HG02840 (cell line): ENCODE measurements at regions not wholly inside any gene's neighbourhood (a gene's known extent, or its start where the extent isn't known, plus 50 kb on each side); places are given as distances from the start of the nearest gene placed in this dataset.

Experiments used
- ATAC-seq: cut with Tn5 transposase; IDR thresholded peaks from one replicate; pipeline ENCODE4 v1.9.1; 2021; ENCODE audit warnings: mild to moderate bottlenecking, moderate library complexity, moderate number of reproducible peaks; ENCODE audit not compliant: unreplicated experiment, low FRiP score

DNA sequence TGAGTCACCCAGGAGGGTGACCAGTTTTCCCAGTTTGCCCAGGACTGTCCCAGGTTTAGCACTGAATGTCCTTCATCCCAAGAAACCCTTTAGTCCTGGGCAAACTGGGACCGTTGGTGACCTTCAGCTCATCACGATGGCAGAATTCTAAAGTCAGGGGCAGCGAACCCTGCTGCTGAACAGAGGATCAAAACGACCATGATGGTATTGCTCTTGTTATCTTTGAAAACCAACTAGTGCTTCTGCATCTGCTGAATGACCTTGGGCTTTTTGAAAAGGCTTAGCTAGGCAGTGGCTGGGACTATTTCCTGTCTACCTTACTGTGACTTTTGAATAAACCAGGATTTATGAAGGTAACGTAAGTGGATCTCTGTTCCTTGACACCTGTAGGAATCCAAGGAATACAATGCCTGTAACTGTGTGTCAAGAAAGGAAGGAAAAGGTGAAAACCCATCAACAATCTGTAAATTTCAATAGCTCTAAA lies 281.9 kb downstream of the SOX9 start:
- no peak for ATAC-seq

DNA sequence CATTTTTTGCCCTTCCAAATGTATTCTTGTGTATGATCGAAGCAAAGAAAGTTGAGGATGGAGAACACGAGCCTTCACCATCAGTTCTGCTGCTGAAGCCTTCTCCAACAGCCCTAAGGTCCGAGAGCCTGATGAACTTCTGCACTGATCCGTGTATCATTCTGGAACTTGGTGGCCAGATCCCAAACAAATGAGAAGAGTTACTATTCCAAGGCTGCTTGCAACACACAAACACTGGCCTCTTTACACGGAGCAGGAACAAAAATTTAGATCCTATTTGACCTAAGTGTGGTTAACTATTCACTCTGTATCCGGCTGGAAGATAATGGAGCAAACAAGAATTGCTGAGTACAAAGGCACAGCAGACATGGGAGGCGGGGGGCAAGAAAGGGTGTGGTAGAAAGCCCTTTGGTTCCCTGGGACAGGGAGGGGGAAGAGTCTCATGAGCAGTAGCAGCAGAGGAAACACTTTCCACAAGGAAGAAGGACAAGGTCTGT lies 282.9 kb downstream of the SOX9 start:
- ATAC-seq = no peak

DNA sequence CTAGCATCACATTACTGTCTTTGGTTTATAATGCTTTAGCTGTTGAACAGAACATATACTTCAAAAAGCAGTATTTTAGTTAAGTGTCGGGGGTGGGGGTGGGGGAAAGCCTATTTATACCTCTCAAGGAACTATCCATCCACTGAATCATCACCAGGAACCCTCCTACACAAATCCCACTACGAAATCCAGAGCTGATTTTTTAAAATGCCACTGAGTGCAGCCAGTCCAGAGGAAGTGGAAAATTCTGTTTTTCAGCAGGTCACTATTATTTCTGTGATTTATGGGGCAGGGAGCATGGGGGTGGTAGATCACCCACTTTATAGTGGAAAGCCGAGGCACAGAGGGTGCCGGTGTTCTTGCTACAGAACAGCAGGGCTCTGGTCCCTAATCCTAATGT lies 284.1 kb downstream of the SOX9 start:
- no peak for ATAC-seq

DNA sequence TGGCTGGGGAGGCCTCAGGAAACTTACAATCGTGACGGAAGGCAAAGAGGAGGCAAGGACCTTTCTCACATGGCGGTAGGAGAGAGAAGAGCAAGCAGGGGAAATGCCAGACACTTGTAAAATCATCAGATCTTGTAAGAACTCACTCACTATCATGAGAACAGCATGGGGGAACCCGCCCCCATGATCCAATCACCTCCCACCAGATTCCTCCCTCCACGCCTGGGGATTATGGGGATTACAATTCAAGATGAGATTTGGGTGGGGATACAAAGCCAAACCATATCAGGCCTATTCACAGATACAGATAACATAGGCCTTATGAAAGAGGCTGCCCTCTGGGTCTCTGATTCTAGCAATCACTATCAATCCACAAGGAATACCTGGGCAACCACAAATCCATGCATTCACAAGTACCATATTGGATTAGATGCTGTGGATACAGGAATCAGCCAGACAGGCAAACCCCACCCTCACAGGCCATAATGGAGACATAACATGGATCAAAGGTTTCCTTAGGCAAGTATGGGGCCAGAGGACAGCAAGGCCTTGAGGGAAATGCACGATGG lies 284.9 kb downstream of the SOX9 start:
- ATAC-seq = no peak

DNA sequence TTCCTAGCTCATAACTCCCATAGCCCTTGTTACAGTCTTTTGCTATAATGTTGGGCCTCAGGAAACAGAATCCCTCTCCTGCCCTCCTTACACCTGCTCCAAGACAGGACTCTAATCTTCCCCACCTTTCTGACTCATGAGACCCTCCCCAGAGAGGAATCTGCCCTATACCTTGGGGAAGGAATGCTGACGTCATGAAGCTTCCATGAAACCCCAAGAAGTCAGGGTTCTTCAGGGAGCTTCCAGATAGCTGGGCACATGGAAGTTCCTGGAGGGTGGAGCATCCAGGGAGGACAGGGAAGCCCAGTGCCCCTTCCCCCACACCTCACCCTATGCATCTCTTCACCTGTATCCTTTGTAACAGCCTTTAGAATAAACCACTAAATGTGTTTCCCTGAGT lies 285.7 kb downstream of the SOX9 start:
- ATAC-seq = no peak

DNA sequence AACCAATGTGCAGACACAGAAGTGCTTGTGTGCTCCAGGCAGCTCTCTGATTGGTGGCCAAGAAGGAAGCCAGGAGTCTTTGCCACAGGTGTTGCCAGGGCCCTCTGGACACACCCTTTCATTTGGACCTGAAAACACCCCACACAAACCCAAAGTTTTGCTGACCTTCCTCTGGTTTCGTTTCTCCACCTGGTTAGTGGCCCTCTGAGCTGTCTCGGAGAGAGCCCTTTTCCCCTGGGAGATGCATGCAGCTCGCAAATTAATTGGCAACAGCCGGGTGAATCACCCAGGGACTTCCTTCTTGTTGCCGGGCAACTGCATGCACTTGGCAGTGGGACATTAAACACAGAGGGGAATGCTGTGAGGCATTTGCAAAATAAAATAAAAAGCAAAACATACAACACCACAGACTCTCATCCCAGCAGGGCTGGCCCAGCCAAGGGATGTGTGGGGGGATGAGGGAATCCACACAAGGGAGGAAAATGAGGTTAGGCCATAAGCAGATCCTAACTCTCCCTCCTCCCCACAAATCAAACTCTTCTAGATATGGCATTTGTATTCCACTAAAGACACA lies 286.6 kb downstream of the SOX9 start:
- ATAC-seq = peak; percentile 77

DNA sequence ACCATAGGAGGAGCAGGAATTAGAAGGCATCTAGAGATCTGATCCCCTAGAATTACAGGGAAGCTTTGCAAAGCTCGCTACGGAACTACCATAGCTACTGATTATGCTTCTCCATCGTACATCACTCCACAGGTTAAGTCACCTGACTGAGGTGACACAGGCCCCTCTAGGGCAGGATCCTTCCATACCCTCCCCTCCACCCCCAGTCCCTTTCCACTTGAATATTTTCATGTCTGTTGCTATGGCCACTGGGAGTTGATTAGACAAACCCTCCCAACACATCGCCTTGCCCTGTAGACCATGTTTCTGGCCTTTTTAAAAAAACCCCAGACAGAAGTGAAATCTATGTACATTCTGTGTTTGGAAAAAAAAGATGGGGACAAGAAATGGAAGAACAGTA lies 287.1 kb downstream of the SOX9 start:
- no peak for ATAC-seq

DNA sequence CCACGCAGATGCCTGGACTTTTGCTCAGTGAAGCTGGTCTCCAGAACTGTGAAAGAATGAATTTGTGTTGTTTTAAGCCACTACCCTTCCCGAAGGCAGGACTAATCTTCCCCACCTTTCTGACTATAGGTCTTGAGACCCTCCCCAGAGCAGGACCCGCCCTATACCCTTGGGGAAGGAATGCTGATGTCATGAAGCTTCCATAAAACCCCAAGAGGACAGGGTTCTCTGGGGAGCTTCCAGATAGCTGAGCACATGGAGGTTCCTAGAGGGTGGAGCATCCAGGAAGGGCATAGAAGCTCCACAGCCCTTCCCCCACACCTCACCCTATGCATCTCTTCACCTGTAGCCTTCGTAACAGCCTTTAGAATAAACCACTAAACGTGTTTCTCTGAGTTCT lies 287.8 kb downstream of the SOX9 start:
- no peak for ATAC-seq

DNA sequence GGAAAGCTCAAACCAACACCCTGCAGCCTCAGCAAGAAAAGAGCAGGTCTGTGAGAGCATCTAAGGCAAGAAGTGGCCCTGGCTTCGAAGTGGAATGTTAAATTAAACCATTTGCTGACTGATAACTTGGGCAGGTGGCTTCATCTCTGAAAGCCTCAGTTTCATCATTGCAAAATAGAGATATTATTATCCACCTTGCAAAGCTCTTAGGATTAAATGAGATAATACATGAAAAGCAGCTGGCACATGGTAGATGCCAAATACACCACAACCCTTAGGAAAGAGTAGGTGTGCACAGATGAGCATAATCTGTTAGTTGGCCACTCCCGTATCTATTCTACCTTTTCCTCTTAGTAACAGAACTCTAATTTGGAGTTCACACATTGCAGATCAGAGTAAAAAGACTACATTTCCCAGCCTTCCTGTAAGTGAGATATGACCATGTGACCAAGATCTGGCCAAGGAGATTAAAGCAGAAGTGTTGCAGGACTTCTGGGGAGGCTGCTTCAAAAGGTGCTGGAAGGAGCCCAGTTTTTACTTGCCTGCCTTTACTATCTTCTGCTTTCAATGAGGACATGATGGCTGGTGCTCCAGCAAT lies 288.7 kb downstream of the SOX9 start:
- no peak for ATAC-seq

DNA sequence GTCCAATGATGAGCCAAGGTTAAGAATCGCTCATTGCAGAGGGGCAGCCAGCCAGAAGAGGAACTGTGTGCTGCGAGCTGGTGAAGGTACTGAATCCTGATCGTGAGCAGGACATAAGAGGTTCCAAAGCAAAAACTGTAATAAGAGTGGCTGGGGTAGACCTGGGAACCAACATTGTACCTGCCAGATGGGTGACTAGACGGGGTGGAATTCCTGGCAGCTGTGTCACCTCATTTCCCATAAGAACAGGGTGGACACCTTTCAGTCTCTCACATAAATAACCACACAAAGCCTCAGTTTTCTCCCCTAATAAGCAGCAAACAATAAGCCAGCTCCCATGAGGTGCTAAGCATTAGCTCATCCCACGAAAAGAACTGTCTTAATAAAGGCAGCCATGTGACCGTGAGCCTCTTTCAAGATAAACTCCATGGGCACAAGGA lies 290.3 kb downstream of the SOX9 start:
- no peak for ATAC-seq

DNA sequence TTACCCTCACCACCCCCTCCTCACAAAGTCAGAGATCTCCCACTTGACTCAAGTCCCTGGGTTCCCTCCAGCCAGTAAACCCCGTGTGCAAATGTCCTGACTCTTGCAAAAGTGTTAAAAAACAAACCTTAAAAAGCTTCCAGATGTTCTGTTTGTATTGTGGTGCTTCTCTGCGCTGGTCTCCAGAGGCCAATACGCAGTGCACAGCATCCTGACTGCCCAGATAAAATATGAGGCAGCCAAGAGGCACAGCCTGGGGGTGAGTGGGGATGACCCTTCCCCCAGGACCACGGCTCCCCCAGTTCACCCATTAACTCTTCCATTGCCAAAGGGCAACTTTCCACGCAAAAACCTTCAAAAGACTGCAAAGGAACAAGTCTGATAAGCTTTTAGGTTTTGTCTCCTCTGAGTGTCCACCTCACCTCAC lies 291.8 kb downstream of the SOX9 start:
- ATAC-seq = no peak

DNA sequence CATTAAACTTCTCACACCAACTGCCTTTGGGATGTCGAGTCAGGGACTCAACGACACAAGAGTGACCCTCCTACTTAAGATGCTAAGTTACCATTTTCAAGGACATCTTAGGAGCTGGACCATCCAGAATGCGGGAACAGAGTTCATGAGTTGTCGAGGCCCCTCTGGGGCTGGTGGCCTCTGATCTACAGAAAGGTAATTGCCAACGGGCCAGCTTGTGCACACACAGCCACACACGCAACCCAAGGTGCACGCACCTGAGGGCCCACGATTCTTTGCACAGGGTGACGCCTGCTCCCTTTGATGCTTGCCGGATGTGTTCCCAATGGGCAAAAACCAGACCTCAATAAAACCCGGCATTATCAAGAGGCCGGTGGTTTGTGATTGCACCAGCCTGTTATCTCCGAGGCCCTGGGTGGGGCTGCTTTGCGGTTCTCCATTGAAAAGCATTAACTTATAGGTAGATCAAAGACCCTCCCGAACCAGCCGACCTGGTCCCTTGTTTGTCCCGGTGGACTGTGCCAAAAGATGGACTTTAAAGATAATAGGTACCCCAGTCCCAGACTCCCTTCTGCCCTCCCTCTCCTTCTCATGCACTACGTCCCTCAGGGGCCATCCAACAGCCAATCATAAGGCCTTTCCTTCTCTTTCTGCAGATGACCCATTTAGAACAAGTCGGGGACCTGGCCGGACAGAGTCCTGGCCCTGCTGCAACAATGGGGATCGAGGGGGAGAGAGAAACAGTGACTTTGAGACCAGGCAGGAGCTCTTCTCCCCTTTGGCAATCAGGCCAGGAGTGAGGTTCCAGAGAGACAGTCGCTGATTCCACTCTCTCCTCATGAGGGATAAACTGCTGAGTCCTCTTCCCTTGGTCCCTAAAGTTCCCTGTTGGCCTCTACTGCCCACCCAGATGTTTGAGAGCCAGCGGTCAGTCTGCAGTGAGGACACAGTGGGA lies 292.5 kb downstream of the SOX9 start:
- no peak for ATAC-seq

DNA sequence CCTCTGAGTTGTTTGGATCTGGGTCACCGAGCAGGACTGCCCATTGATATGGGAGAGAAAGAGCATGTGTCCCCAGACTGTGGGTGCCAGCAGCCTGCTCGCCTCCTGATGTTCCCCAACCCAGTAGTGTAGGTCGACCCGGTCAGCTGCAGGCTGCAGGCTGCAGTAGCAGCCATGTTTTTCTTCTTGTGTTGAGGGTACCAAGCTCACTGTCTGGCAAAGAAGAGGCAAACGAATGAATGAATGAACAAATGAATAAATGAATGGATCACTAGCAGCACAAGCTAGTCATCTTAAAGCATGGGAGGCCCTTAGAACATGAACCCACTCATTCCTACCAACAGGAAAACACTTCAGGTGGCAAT lies 293.2 kb downstream of the SOX9 start:
- ATAC-seq = no peak

DNA sequence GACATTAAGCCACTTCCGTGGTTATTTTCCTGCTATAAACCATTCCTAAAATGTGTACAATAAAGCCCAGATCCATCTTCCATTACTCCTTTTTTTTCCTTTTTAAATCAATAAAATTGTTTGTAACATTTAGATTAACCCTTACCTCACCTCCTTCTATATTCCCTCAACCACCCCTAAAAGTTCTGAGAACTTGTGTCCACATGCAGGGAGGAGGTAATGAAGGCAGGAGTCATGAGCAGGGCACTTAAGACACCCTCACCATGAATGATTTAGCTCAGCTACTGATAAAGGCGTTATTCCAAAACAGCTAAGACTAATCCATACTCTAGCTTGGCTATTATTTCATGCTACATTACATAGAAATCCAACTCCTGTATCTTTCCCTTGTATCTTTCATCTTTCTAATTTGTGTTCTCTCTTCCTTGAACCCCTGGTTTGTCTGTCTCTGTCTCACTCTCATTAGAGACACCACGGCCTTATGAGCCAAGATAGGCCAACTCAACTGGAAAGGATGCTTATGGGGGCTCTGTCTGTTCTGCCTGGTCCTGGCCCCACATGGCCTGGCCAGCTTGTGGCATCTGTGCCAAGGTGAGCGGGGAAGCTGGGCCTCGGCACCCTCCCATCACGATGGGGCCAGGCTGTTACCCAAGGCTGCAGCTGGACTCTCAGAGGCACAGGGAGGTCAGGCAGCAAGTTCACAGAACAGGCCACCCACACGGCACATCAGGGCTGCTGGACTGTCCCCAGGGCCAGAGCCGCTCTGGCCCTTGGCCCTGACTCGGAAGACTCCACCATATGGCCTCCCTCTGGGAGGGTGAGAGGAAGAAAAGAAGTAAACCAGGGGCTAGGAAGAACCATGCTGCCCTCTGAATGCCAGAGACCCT lies 294.4 kb downstream of the SOX9 start:
- ATAC-seq = no peak

DNA sequence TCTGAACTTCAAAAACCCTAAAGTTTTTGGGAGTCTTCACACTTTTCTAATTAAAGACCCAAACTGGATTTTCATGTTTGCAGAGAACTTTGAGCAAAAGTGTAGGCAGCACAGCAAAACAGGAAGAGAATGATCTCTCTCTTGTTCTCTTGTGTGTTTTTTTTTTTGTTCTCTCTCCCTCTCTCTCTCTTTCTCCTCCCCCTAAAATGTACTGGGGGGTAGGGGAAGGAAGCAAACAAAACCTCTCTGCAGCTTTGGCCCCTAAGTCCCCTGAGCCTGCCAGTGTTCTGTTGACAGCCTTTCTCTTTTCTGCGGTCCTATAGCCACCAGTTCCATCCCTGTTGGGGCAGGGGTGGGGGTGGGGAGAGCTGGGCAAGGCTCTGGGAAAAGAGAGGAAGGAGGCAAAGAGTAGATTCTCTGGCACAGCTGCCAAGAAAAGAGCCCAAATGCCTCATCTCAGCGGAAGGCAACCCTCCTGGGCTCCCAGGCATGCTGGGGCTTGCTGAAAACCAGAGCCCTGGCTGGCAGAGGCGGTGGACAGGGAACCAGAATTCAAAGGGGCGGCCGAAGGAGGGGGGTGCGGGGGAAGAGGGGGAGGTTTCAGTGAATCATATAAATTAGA lies 295.3 kb downstream of the SOX9 start:
- no peak for ATAC-seq

DNA sequence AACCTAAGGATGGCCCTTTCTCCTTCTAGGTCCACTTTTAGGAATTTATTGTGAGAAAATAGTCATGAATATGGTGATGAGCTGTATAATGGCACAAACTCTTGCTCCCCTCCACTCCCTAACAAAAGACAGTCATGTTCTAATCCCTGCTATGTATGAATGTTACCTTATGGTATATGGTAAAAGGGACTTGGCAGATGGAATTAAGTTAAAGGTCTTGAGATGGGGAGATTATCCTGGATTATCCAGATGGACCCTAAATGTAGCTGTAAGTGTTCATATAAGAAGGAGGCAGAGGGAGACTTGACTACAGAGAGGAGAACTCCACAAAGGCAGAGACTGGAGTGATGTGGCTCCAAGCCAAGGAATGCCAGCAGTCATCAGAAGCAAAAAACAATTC lies 296.1 kb downstream of the SOX9 start:
- ATAC-seq = no peak

DNA sequence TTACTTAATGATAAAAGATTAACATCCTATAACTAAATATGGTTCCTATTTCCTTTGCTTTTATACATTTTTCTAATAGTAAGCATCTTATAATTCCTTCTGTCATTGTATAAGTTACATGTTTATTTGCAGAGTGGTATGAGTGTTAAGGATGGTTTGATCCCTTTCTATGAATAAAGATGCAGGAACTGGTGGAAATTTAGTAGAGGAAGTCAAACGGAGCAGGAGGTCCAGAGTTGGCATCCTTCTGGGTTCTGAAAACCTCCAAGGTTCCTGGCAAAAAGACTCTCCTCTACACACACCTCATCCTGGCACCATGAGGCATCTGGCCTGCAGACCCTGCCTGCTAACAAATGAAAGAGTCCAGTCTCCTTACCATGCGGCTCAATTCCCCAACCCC lies 296.8 kb downstream of the SOX9 start:
- no peak for ATAC-seq

DNA sequence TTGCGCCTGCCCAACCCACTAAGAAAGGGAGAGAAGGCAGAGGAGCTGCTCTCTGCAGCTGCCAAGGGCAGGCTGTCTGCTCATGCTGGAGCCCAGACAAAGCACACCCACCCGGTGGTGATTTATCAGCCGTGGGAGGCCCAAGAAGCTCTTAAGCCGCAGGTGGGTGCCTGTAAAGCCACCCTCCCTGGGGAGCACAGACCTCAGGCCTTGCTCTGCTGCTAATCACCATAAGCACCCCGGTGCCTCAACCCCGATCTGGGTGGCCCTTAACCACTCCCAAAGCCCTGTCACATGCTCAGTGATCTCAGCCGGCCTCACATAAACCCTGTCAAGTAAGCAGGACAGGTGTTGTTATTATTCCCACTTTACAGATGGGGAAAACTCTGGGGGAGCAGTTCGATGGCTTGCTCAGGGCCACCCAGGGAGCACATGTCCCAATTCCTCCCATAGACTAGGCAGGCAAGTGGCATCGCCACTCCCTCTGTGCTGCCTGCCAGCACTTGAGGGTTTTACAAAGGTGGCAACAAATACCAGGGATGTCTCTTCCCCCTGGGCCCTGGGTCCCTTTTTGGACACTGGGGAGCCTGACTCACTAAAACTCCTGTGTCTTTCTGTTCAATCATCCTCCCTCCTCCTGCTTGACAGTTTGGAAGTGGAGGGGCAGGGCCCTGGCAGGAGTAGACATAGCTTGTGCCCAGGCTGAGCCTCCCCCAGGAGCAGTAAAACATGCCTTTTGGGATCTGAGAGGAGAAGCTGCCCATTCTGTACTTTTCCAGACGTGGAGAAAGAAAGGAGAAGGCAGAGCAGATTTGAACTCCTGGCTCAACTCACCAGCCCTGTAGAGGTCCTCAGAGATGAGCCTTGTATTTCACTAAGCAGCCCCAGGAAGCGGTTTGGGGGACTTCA lies 299.3 kb downstream of the SOX9 start:
- ATAC-seq = peak; percentile 49

DNA sequence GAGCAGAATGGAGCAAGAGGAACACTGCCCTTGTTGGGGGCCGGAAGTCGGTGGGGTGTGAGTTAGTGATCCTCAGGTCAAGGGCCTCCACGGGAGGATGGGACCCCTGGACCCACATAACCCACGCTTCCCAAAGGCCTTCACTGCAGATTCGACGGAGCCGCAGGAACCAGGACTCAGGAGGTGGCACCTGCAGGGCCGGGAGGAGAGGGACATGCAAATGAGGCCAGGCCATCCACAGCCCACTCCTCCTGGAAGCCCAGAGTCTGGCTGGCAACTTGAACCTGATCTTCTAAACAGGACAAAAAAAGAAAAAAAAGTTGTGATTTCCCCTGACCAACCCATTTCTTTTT lies 299.9 kb downstream of the SOX9 start:
- no peak for ATAC-seq
